ENCODE measurements at regions not wholly inside any gene's neighbourhood (a gene's known extent, or its start where the extent isn't known, plus 50 kb on each side); places are given as distances from the start of the nearest gene placed in this dataset.
A peak's percentile ranks its signal among the peaks of the same experiment; 100 is the strongest.
"Not testable (repeated sequence)": the region's sequence is repeated elsewhere in the genome, so short reads cannot be mapped to it uniquely, and the experiment has no call there.

GRCh38 chr2:122034777-122035176, 279.3 kb downstream of the TSN start:
- no peak overlapping the region for H3K27ac Mint-ChIP-seq
- H3K9me3 Mint-ChIP-seq = peaks cover 3% of the 10 kb centered on the region
- peaks cover 11% of the 10 kb centered on the region for H3K4me1 Mint-ChIP-seq
- TF ChIP-seq CTCF (IDR thresholded peaks at IDR 0.05; ENCODE audit: unreplicated experiment in 3 of 3) = no peak
- H3K27me3 Mint-ChIP-seq (ENCODE audit: low read depth) = peaks cover 3% of the 10 kb centered on the region
- H3K4me3 Mint-ChIP-seq = no peak overlapping the region
- no peaks in the 10 kb centered on the region for H3K36me3 Mint-ChIP-seq (ENCODE audit: low read depth)

- not testable (repeated sequence) for H3K27ac Mint-ChIP-seq, H3K4me3 Mint-ChIP-seq
These were observed 283.4 kb downstream of the TSN start for GRCh38 chr2:122038816-122039215.

DNA sequence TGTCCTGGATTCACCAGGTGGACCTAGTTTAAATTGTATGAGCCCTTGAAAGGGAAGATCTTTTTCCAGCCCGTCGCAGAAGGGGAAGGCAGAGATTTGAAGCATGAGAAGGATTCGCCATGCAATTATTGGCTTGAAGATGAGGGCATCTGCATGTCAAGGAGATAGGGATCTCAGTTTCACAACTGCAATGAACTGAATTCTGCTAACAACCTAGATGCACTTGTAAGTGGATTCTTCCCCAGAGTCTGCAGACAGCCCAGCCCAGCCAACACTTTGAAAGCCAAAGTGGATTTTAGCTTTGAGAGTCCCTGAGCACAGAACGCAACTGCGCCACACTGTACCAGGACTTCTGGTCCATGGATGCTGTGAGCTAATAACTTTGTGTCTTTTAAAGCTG, 286.0 kb downstream of the TSN start:
- Mint-ChIP-seq H3K27ac (no peak overlapping the region), H3K4me1 (no peaks in the 10 kb centered on the region), H3K9me3 (no peaks in the 10 kb centered on the region), H3K27me3 (ENCODE audit: low read depth) (peaks cover 8% of the 10 kb centered on the region), H3K4me3 (no peak overlapping the region), H3K36me3 (ENCODE audit: low read depth) (no peaks in the 10 kb centered on the region)
- TF ChIP-seq CTCF (IDR thresholded peaks at IDR 0.05; ENCODE audit: unreplicated experiment in 3 of 3) = no peak

More at GRCh38 chr2:122038816-122039215, 283.4 kb downstream of the TSN start:
- H3K27me3 Mint-ChIP-seq (ENCODE audit: low read depth); H3K4me1 Mint-ChIP-seq; H3K9me3 Mint-ChIP-seq; H3K36me3 Mint-ChIP-seq (ENCODE audit: low read depth): not testable (repeated sequence)

DNA sequence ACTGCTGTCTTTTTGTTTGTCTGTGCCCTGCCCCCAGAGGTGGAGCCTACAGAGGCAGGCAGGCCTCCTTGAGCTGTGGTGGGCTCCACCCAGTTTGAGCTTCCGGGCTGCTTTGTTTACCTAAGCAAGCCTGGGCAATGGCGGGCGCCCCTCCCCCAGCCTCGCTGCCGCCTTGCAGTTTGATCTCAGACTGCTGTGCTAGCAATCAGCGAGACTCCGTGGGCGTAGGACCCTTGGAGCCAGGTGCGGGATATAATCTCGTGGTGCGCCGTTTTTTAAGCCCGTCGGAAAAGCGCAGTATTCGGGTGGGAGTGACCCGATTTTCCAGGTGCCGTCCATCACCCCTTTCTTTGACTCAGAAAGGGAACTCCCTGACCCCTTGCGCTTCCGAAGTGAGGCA, 296.2 kb downstream of the TSN start:
- peaks cover 18% of the 10 kb centered on the region for H3K9me3 Mint-ChIP-seq
- not testable (repeated sequence) for H3K27ac Mint-ChIP-seq; H3K4me3 Mint-ChIP-seq; H3K36me3 Mint-ChIP-seq (ENCODE audit: low read depth); H3K27me3 Mint-ChIP-seq (ENCODE audit: low read depth)
- H3K4me1 Mint-ChIP-seq = peaks cover 14% of the 10 kb centered on the region

GRCh38 chr2:122055521-122055931, 300.1 kb downstream of the TSN start:
- H3K36me3 Mint-ChIP-seq (ENCODE audit: low read depth) = no peaks in the 10 kb centered on the region
- H3K4me1 Mint-ChIP-seq = peaks cover 20% of the 10 kb centered on the region
- H3K27me3 Mint-ChIP-seq (ENCODE audit: low read depth) = no peaks in the 10 kb centered on the region
- no peak for TF ChIP-seq CTCF (IDR thresholded peaks at IDR 0.05; ENCODE audit: unreplicated experiment in 3 of 3)
- peak overlapping the region in 2 of 3 experiments; percentile 73 to 88 for H3K27ac Mint-ChIP-seq
- no peak overlapping the region for H3K4me3 Mint-ChIP-seq
- peaks cover 18% of the 10 kb centered on the region for H3K9me3 Mint-ChIP-seq

DNA sequence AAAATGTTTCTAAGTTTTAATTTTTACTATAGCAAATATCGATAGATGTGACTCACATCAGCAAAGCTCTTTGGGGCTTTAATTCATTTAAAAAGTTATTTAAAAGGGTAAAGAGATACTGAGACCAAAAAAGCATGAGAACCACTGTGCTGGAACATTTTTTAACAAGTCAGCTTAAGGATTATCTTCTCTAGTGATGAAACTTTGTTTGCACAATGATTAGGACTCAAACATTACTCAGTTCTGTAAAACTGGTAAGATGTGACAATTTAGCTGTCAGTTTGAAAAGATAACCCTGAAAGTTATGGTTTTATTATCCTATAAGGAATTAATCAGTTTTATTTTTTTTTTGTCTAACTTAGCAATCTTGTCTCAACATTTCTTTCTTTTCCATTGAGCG, 301.4 kb downstream of the TSN start:
- H3K27ac Mint-ChIP-seq = peak overlapping the region; percentile 52 to 82 (median 73)
- H3K4me1 Mint-ChIP-seq = peaks cover 20% of the 10 kb centered on the region
- H3K27me3 Mint-ChIP-seq (ENCODE audit: low read depth) = no peaks in the 10 kb centered on the region
- no peak overlapping the region for H3K4me3 Mint-ChIP-seq
- TF ChIP-seq CTCF (IDR thresholded peaks at IDR 0.05; ENCODE audit: unreplicated experiment in 3 of 3) = no peak
- peaks cover 18% of the 10 kb centered on the region for H3K9me3 Mint-ChIP-seq
- H3K36me3 Mint-ChIP-seq (ENCODE audit: low read depth) = no peaks in the 10 kb centered on the region

GRCh38 chr2:122061206-122061605, 305.8 kb downstream of the TSN start:
- no peak overlapping the region for H3K4me3 Mint-ChIP-seq
- peaks cover 8% of the 10 kb centered on the region for H3K4me1 Mint-ChIP-seq
- no peaks in the 10 kb centered on the region for H3K9me3 Mint-ChIP-seq
- no peaks in the 10 kb centered on the region for H3K36me3 Mint-ChIP-seq (ENCODE audit: low read depth)
- no peak overlapping the region for H3K27ac Mint-ChIP-seq
- H3K27me3 Mint-ChIP-seq (ENCODE audit: low read depth) = no peaks in the 10 kb centered on the region
- TF ChIP-seq CTCF (IDR thresholded peaks at IDR 0.05; ENCODE audit: unreplicated experiment in 3 of 3) = no peak
